BJ (cell line): ENCODE measurements at regions not wholly inside any gene's neighbourhood (a gene's known extent, or its start where the extent isn't known, plus 50 kb on each side); places are given as distances from the start of the nearest gene placed in this dataset.

ENCODE experiments used
- CTCF ChIA-PET: fragments of 350-600 bp; formaldehyde crosslinking; extraction: SDS; loops from one replicate; lab custom pipeline; 2021; ENCODE audit warnings: antibody characterized with exemption, inconsistent platforms; lab: Yijun Ruan, JAX
- POLR2A ChIA-PET: fragments of 300-600 bp; sonication (Branson Sonifier 250); formaldehyde crosslinking; extraction: SDS; loops from one replicate; lab custom pipeline; 2021; ENCODE audit warnings: antibody characterized with exemption; lab: Charles Lee
- DNase-seq: peaks from one replicate; pipeline ENCODE4 v3.0.0-alpha.2; 2011; ENCODE audit warnings: low read depth
- H3K27me3 ChIP-seq: 2 replicates; pipeline ENCODE4 v1.6.0; 2011; ENCODE audit warnings: low read length; ENCODE audit not compliant: control insufficient read depth, insufficient read depth
- H3K36me3 ChIP-seq: 2 replicates; pipeline ENCODE4 v1.5.1; 2011; ENCODE audit warnings: low read length; ENCODE audit not compliant: control insufficient read depth, insufficient read depth
- H3K4me3 ChIP-seq: 2 replicates; pipeline ENCODE4 v1.5.1; 2011; ENCODE audit warnings: low read depth, mild to moderate bottlenecking, control low read depth, low read length
- TF ChIP-seq, protein P1 (sequence below): IDR thresholded peaks from 2 replicates; pipeline ENCODE4 v1.5.1; 2011; ENCODE audit warnings: low read depth, mild to moderate bottlenecking, control low read depth, inconsistent platforms, low read length, moderate library complexity; ENCODE audit not compliant: insufficient read depth

DNA sequence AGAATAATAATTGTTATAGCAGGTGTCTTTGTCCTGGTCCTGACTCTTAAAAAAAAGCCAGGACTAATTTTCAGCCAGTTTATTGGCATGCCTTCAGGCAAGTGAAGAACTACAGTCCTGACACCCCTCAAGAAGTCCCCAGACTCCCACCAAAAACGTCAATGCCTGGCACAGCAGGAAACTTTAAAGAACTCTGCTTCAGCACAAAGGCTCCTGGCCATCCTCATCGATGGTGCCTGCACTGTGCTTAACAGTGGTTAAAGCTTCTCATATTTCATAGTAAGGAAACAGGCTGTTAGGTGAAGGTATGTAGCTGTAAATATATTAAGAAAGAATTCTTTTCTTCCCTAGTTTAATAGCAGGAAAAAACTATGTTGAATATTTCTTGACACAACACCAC is 280.1 kb upstream of the PUM3 start:
- Histone ChIP-seq H3K4me3 (no peak overlapping the region), H3K36me3 (no peaks in the 10 kb centered on the region), H3K27me3 (no peaks in the 10 kb centered on the region)
- POLR2A ChIA-PET: no interaction called here
- TF ChIP-seq, protein P1, sequence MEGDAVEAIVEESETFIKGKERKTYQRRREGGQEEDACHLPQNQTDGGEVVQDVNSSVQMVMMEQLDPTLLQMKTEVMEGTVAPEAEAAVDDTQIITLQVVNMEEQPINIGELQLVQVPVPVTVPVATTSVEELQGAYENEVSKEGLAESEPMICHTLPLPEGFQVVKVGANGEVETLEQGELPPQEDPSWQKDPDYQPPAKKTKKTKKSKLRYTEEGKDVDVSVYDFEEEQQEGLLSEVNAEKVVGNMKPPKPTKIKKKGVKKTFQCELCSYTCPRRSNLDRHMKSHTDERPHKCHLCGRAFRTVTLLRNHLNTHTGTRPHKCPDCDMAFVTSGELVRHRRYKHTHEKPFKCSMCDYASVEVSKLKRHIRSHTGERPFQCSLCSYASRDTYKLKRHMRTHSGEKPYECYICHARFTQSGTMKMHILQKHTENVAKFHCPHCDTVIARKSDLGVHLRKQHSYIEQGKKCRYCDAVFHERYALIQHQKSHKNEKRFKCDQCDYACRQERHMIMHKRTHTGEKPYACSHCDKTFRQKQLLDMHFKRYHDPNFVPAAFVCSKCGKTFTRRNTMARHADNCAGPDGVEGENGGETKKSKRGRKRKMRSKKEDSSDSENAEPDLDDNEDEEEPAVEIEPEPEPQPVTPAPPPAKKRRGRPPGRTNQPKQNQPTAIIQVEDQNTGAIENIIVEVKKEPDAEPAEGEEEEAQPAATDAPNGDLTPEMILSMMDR: no peak
- CTCF ChIA-PET: no interaction called here
- no peak for DNase-seq

DNA sequence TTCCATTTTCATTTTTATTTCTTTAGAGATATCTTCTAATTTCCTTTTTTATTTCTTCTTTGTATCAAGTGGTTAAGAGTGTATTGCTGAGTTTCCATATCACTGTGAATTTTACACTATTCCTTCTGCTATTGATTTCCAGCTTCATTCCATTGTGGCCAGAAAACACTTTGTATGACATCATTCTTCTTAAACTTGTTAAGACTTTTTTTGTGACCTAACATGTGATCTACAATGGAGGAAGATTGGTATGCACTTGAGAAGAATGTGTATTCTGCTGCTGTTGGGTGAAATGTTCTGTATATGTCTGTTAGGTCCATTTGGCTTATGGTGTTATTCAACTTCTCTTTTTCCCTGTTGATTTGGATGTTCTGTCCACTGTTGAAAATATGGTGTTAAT is 274.2 kb upstream of the PUM3 start:
- no peak for DNase-seq
- Histone ChIP-seq H3K4me3 (no peak overlapping the region), H3K27me3 (no peaks in the 10 kb centered on the region), H3K36me3 (no peaks in the 10 kb centered on the region)
- CTCF ChIA-PET: no interaction called here
- POLR2A ChIA-PET: no interaction called here
- TF ChIP-seq, protein P1: no peak

DNA sequence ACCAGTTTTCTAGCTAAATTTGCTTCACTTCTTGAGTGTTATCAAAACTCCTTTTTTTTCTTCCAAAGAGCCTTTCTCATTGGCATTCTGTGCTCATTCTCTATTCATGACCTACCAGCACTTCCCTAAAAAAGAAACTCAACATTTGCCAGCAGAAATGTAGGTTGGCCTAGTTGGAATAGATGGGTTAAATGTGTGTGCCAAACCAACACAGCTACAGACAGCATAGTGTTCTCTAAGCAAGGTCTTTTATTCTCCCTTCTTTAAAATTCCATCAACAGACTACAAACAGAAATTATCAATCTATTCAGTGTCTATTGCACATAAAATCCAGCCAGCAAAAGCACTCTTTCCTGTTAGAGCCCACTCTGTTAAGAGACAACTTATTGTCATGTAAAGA is 255.8 kb upstream of the PUM3 start:
- no peaks in the 10 kb centered on the region for H3K36me3 ChIP-seq
- POLR2A ChIA-PET: no interaction called here
- TF ChIP-seq, protein P1: no peak
- no peak overlapping the region for H3K4me3 ChIP-seq
- CTCF ChIA-PET: no interaction called here
- DNase-seq: no peak
- no peaks in the 10 kb centered on the region for H3K27me3 ChIP-seq

DNA sequence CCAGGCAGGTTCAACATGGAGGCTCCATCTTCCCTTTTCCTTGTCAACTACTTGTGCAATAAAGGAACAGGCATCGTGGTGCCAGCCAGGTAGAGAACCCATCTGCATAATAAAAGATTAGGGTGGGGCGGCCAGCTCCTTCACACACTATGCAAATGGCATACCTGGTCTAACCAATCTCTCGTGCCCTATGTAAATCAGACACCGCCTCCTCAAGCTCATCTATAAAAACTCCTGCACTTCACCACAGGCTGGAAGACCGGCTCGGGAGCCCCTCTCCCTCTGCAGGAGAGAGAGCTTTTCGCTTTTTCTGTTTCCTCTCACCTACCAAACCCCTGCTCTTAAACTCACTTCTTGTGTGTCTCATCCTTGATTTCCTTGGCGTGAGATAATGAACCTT is 244.3 kb upstream of the PUM3 start:
- POLR2A ChIA-PET: no interaction called here
- H3K27me3 ChIP-seq: no peaks in the 10 kb centered on the region
- no peak for DNase-seq

DNA sequence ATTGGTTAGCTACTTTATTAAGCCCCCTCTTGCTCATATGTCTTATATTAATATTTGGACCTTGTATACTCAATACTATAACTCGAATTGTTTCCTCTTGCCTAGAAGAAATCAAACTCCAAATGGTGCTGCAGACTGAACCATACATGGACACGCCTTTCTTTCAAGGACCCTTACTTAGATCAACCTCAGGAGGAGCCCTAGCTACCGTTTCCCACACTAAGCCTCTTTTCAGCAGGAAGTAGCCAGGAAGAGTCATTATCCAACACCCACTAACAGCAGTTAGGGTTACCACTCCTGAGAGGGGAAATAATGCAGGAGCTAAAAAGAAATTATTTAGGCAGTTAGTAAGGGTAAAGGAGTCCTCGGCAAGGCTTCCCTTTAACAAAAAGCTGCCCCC is 243.8 kb upstream of the PUM3 start:
- CTCF ChIA-PET: no interaction called here
- H3K27me3 ChIP-seq: no peaks in the 10 kb centered on the region
- H3K4me3 ChIP-seq: no peak overlapping the region
- no peak for DNase-seq
- H3K36me3 ChIP-seq: no peaks in the 10 kb centered on the region
- POLR2A ChIA-PET: no interaction called here
- TF ChIP-seq, protein P1: no peak

More for the DNA sequence above, 244.3 kb upstream of the PUM3 start:
- CTCF ChIA-PET: no interaction called here
- no peaks in the 10 kb centered on the region for H3K36me3 ChIP-seq
- TF ChIP-seq, protein P1: no peak
- H3K4me3 ChIP-seq: no peak overlapping the region
